GM21360 (cell line): ENCODE measurements at regions not wholly inside any gene's neighbourhood (a gene's known extent, or its start where the extent isn't known, plus 50 kb on each side); places are given as distances from the start of the nearest gene placed in this dataset.
"Not testable (repeated sequence)": the region's sequence is repeated elsewhere in the genome, so short reads cannot be mapped to it uniquely, and the experiment has no call there.

Experiments used
- ATAC-seq: cut with Tn5 transposase; IDR thresholded peaks from one replicate; pipeline ENCODE4 v1.9.1; 2021; ENCODE audit warnings: mild to moderate bottlenecking, moderate library complexity; ENCODE audit not compliant: unreplicated experiment

- no peak for ATAC-seq
Measured at GRCh38 chr12:90710711-90711110, 244.3 kb downstream of the CCER1 start.

- ATAC-seq = no peak
Measured at GRCh38 chr12:90706036-90706435, 248.9 kb downstream of the CCER1 start.

- no peak for ATAC-seq
Measured at GRCh38 chr12:90695415-90695814, 259.6 kb downstream of the CCER1 start.

- ATAC-seq = peak; percentile 81
Measured at GRCh38 chr12:90690120-90690519, 264.9 kb downstream of the CCER1 start.

GRCh38 chr12:90687682-90688081, 267.3 kb downstream of the CCER1 start:
- not testable (repeated sequence) for ATAC-seq

GRCh38 chr12:90683871-90684270, 271.1 kb downstream of the CCER1 start:
- no peak for ATAC-seq

GRCh38 chr12:90682398-90682797, 272.6 kb downstream of the CCER1 start:
- no peak for ATAC-seq

- no peak for ATAC-seq
Measured at GRCh38 chr12:90679674-90680073, 275.3 kb downstream of the CCER1 start.

GRCh38 chr12:90677552-90677951, 277.4 kb downstream of the CCER1 start:
- no peak for ATAC-seq

GRCh38 chr12:90677055-90677454, 277.9 kb downstream of the CCER1 start:
- ATAC-seq = no peak

GRCh38 chr12:90675106-90675505, 279.9 kb downstream of the CCER1 start:
- no peak for ATAC-seq

GRCh38 chr12:90672081-90672480, 282.9 kb downstream of the CCER1 start:
- ATAC-seq = no peak

- ATAC-seq = not testable (repeated sequence)
Measured at GRCh38 chr12:90663949-90664348, 291.0 kb downstream of the CCER1 start.

GRCh38 chr12:90659060-90659459, 295.9 kb downstream of the CCER1 start:
- ATAC-seq = no peak

- ATAC-seq = no peak
Measured at GRCh38 chr12:90653040-90653439, 301.9 kb downstream of the CCER1 start.

- ATAC-seq = no peak
Measured at GRCh38 chr12:90652280-90652679, 302.7 kb downstream of the CCER1 start.

GRCh38 chr12:90645181-90645580, 309.8 kb downstream of the CCER1 start:
- no peak for ATAC-seq

GRCh38 chr12:90631591-90632212, 323.3 kb downstream of the CCER1 start:
- no peak for ATAC-seq

GRCh38 chr12:90630006-90630405, 325.0 kb downstream of the CCER1 start:
- ATAC-seq = no peak

- ATAC-seq = no peak
Measured at GRCh38 chr12:90628213-90628612, 326.8 kb downstream of the CCER1 start.

GRCh38 chr12:90627180-90627896, 327.6 kb downstream of the CCER1 start:
- ATAC-seq = no peak

- ATAC-seq = no peak
Measured at GRCh38 chr12:90622431-90622830, 332.5 kb downstream of the CCER1 start.

- no peak for ATAC-seq
Measured at GRCh38 chr12:90621927-90622326, 333.0 kb downstream of the CCER1 start.
